Loucy (cell line): ENCODE measurements at regions not wholly inside any gene's neighbourhood (a gene's known extent, or its start where the extent isn't known, plus 50 kb on each side); places are given as distances from the start of the nearest gene placed in this dataset.
"Not testable (repeated sequence)": the region's sequence is repeated elsewhere in the genome, so short reads cannot be mapped to it uniquely, and the experiment has no call there.

ENCODE experiments used
- H2AFZ ChIP-seq: fragments of 200-600 bp; sonication (generic); 2 replicates; pipeline ENCODE4 v1.6.0; 2016; ENCODE audit warnings: antibody characterized with exemption, mild to moderate bottlenecking, low read length, moderate library complexity
- H3F3A ChIP-seq: fragments of 200-600 bp; 2 replicates; pipeline ENCODE4 v1.6.0; 2016; ENCODE audit warnings: antibody characterized with exemption, low read depth, mild to moderate bottlenecking
- H3K27me3 ChIP-seq: fragments of 200-600 bp; sonication (generic); 2 replicates; pipeline ENCODE4 v1.6.1; 2014; ENCODE audit warnings: low read length, mild to moderate bottlenecking; ENCODE audit not compliant: insufficient read depth, poor library complexity, severe bottlenecking
- H3K36me3 ChIP-seq: fragments of 200-600 bp; sonication (generic); 2 replicates; pipeline ENCODE4 v1.6.1; 2016; ENCODE audit warnings: low read length; ENCODE audit not compliant: insufficient read depth
- H3K4me1 ChIP-seq: fragments of 200-600 bp; sonication (generic); 2 replicates; pipeline ENCODE4 v1.5.1; 2014; ENCODE audit warnings: low read length, mild to moderate bottlenecking; ENCODE audit not compliant: insufficient read depth, poor library complexity, severe bottlenecking
- H3K4me2 ChIP-seq: fragments of 200-600 bp; sonication (generic); 2 replicates; pipeline ENCODE4 v1.6.0; 2014; ENCODE audit warnings: antibody characterized with exemption, low read length, low read depth, mild to moderate bottlenecking; ENCODE audit not compliant: poor library complexity, severe bottlenecking
- H3K4me3 ChIP-seq: fragments of 200-600 bp; sonication (generic); 2 replicates; pipeline ENCODE4 v1.5.1; 2014; ENCODE audit warnings: low read length, mild to moderate bottlenecking, mixed read lengths; ENCODE audit not compliant: poor library complexity, severe bottlenecking
- H3K79me2 ChIP-seq: fragments of 200-600 bp; sonication (generic); 2 replicates; pipeline ENCODE4 v1.6.1; 2014; ENCODE audit warnings: low read length; ENCODE audit not compliant: insufficient read depth
- H3K9ac ChIP-seq: fragments of 200-600 bp; sonication (generic); 2 replicates; pipeline ENCODE4 v1.6.0; 2014; ENCODE audit warnings: mild to moderate bottlenecking, low read depth, low read length, moderate library complexity; ENCODE audit not compliant: poor library complexity, severe bottlenecking
- H3K9me2 ChIP-seq: fragments of 200-600 bp; sonication (generic); replicated peaks from 2 replicates; pipeline ENCODE4 v1.6.1; 2016; ENCODE audit warnings: low read depth, low read length, mixed read lengths
- H3K9me3 ChIP-seq: fragments of 200-600 bp; sonication (generic); 2 replicates; pipeline ENCODE4 v1.6.1; 2014; ENCODE audit warnings: mild to moderate bottlenecking, antibody characterized with exemption, low read length, low read depth; ENCODE audit not compliant: insufficient read depth
- H4K20me1 ChIP-seq: fragments of 200-600 bp; sonication (generic); 2 replicates; pipeline ENCODE4 v1.6.0; 2014; ENCODE audit warnings: antibody characterized with exemption, low read length, mild to moderate bottlenecking; ENCODE audit not compliant: insufficient read depth, poor library complexity, severe bottlenecking
- CTCF ChIP-seq: fragments of 200-600 bp; sonication (generic); conservative IDR thresholded peaks from 2 replicates; pipeline ENCODE4 v1.5.1; 2014; ENCODE audit warnings: mild to moderate bottlenecking, antibody characterized with exemption, low read length
- EZH2phosphoT487 ChIP-seq: fragments of 200-600 bp; IDR thresholded peaks from 2 replicates; pipeline ENCODE4 v1.6.1; 2018; ENCODE audit warnings: antibody characterized with exemption, mild to moderate bottlenecking, moderate library complexity, borderline replicate concordance

GRCh38 chr3:104088738-104089137 lies 1278.0 kb upstream of the ALCAM start:
- H3K4me1 ChIP-seq, result no peaks in the 10 kb centered on the region
- H3F3A ChIP-seq, result no peaks in the 10 kb centered on the region
- no peak overlapping the region for H3K9ac ChIP-seq
- no peaks in the 10 kb centered on the region; the same call in 1 of the 2 replicates for H3K9me3 ChIP-seq
- H3K27me3 ChIP-seq, result no peaks in the 10 kb centered on the region
- H2AFZ ChIP-seq, result no peak overlapping the region
- no peaks in the 10 kb centered on the region for H4K20me1 ChIP-seq
- H3K79me2 ChIP-seq, result no peaks in the 10 kb centered on the region
- no peak overlapping the region for H3K4me2 ChIP-seq
- no peaks in the 10 kb centered on the region for H3K9me2 ChIP-seq
- no peak for TF ChIP-seq CTCF
- no peaks in the 10 kb centered on the region for H3K36me3 ChIP-seq
- no peak overlapping the region for H3K4me3 ChIP-seq

- H3K36me3 ChIP-seq, H3K79me2 ChIP-seq, H3F3A ChIP-seq, H3K4me2 ChIP-seq, H3K9ac ChIP-seq, H3K4me1 ChIP-seq, H3K4me3 ChIP-seq, H4K20me1 ChIP-seq, H3K9me2 ChIP-seq, H2AFZ ChIP-seq, H3K9me3 ChIP-seq, H3K27me3 ChIP-seq: not testable (repeated sequence)
These were observed 1276.7 kb upstream of the ALCAM start for GRCh38 chr3:104089987-104090386.

- H3K4me3 ChIP-seq, result no peak overlapping the region
- H3K9ac ChIP-seq, result no peak overlapping the region
- TF ChIP-seq CTCF, result no peak
- no peak for TF ChIP-seq EZH2phosphoT487
- H3K4me1 ChIP-seq, result no peaks in the 10 kb centered on the region
- H3K9me3 ChIP-seq, result no peaks in the 10 kb centered on the region
- no peaks in the 10 kb centered on the region for H4K20me1 ChIP-seq
- no peaks in the 10 kb centered on the region for H3F3A ChIP-seq
- no peak overlapping the region for H2AFZ ChIP-seq
- H3K27me3 ChIP-seq, result no peaks in the 10 kb centered on the region
- H3K4me2 ChIP-seq, result no peak overlapping the region
- no peaks in the 10 kb centered on the region for H3K36me3 ChIP-seq
- H3K9me2 ChIP-seq, result no peaks in the 10 kb centered on the region
- no peaks in the 10 kb centered on the region for H3K79me2 ChIP-seq
These were observed 1265.0 kb upstream of the ALCAM start for GRCh38 chr3:104101736-104102135.

GRCh38 chr3:104102386-104102785 lies 1264.3 kb upstream of the ALCAM start:
- H3K9me2 ChIP-seq, result no peaks in the 10 kb centered on the region
- no peak overlapping the region for H3K9ac ChIP-seq
- TF ChIP-seq CTCF (peak; percentile 74), EZH2phosphoT487 (no peak)
- H3K4me2 ChIP-seq, result no peak overlapping the region
- H3K9me3 ChIP-seq, result no peaks in the 10 kb centered on the region
- no peaks in the 10 kb centered on the region for H3F3A ChIP-seq
- no peaks in the 10 kb centered on the region for H3K4me1 ChIP-seq
- H3K36me3 ChIP-seq, result no peaks in the 10 kb centered on the region
- H3K4me3 ChIP-seq, result no peak overlapping the region
- no peaks in the 10 kb centered on the region for H3K79me2 ChIP-seq
- no peak overlapping the region for H2AFZ ChIP-seq
- no peaks in the 10 kb centered on the region for H3K27me3 ChIP-seq
- no peaks in the 10 kb centered on the region for H4K20me1 ChIP-seq
